ENCODE measurements at regions not wholly inside any gene's neighbourhood (a gene's known extent, or its start where the extent isn't known, plus 50 kb on each side); places are given as distances from the start of the nearest gene placed in this dataset.

DNA sequence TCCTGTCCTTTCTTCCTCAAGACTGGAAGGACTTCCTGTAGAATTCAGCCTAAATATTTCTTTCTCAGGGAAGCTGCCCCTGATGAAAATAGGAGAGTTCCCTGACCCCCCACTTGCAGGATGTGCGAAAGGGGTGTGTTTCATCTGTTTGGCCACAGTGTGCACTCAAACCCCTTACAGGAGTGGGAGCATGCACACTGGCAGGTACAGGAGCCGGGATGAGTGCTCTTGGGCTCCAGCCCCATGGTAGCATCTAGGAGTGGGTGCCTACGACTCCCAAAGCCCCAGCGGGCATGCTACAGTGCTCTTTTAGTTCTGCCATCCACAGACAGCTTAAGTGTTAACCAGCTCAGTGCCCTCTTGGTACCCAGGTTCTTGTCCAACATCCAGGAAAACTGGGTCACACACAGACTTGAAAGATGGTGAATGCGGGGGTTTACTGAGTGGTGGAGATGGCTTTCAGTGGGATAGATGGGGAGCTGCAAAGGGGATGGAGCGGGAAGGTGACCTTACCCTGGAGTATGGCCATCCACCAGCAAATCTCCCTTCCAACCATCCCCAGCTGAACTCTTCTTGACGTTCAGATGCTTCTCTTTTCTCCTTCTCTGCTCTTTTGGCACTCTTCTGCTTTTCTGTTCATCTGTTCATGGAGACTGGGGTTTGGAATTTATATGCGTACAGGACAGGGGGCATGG, 295.0 kb upstream of the NCKAP5 start:
- TF ChIP-seq, protein P1, sequence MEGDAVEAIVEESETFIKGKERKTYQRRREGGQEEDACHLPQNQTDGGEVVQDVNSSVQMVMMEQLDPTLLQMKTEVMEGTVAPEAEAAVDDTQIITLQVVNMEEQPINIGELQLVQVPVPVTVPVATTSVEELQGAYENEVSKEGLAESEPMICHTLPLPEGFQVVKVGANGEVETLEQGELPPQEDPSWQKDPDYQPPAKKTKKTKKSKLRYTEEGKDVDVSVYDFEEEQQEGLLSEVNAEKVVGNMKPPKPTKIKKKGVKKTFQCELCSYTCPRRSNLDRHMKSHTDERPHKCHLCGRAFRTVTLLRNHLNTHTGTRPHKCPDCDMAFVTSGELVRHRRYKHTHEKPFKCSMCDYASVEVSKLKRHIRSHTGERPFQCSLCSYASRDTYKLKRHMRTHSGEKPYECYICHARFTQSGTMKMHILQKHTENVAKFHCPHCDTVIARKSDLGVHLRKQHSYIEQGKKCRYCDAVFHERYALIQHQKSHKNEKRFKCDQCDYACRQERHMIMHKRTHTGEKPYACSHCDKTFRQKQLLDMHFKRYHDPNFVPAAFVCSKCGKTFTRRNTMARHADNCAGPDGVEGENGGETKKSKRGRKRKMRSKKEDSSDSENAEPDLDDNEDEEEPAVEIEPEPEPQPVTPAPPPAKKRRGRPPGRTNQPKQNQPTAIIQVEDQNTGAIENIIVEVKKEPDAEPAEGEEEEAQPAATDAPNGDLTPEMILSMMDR (IDR thresholded peaks at IDR 0.05; ENCODE audit: low read depth, low read length) = no peak
- TF ChIP-seq POLR2A (IDR thresholded peaks at IDR 0.05; ENCODE audit: extremely low read depth, insufficient read length) = no peak
- TF ChIP-seq, protein P2, sequence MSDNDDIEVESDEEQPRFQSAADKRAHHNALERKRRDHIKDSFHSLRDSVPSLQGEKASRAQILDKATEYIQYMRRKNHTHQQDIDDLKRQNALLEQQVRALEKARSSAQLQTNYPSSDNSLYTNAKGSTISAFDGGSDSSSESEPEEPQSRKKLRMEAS (IDR thresholded peaks at IDR 0.05; ENCODE audit: low read depth, low read length) = no peak
- no peak for TF ChIP-seq MYC (IDR thresholded peaks at IDR 0.05; ENCODE audit: low read depth, low read length)
- no peak for DNase-seq (ENCODE audit: low read depth)
- no peak overlapping the region for H3K4me3 ChIP-seq (ENCODE audit: low read depth, low read length)

DNA sequence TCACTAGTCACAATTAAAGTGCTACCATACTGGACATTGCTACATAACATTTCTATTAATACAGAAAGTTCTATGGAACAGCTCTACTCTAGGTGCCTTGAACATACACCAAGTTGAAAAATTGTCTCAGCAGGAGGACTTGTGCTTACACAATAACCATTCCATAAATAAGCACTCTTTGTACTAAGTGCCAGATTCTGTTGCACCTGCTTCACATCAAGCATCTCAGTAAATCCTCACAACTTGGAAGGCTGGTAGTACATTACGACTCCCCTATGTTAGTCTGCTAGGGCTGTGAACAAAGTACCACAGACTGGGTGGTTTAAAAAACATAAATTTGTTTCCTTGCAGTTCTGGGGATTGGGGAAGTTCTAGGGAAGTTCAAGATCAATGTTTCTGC, 296.9 kb upstream of the NCKAP5 start:
- no peak overlapping the region for H3K4me3 ChIP-seq (ENCODE audit: low read depth, low read length)
- no peak for TF ChIP-seq POLR2A (IDR thresholded peaks at IDR 0.05; ENCODE audit: extremely low read depth, insufficient read length)
- TF ChIP-seq, protein P2 (IDR thresholded peaks at IDR 0.05; ENCODE audit: low read depth, low read length) = no peak
- no peak for TF ChIP-seq MYC (IDR thresholded peaks at IDR 0.05; ENCODE audit: low read depth, low read length)
- TF ChIP-seq, protein P1 (IDR thresholded peaks at IDR 0.05; ENCODE audit: low read depth, low read length) = no peak
- DNase-seq (ENCODE audit: low read depth) = no peak

GRCh38 chr2:133867166-133867565, 298.9 kb upstream of the NCKAP5 start:
- TF ChIP-seq MYC (IDR thresholded peaks at IDR 0.05; ENCODE audit: low read depth, low read length) (no peak), POLR2A (IDR thresholded peaks at IDR 0.05; ENCODE audit: extremely low read depth, insufficient read length) (no peak)
- TF ChIP-seq, protein P2 (IDR thresholded peaks at IDR 0.05; ENCODE audit: low read depth, low read length) = no peak
- TF ChIP-seq, protein P1 (IDR thresholded peaks at IDR 0.05; ENCODE audit: low read depth, low read length) = no peak
- H3K4me3 ChIP-seq (ENCODE audit: low read depth, low read length) = no peak overlapping the region
- DNase-seq (ENCODE audit: low read depth) = no peak

- no peak for DNase-seq (ENCODE audit: low read depth)
- TF ChIP-seq MYC (IDR thresholded peaks at IDR 0.05; ENCODE audit: low read depth, low read length) (no peak), POLR2A (IDR thresholded peaks at IDR 0.05; ENCODE audit: extremely low read depth, insufficient read length) (no peak)
- TF ChIP-seq, protein P2 (IDR thresholded peaks at IDR 0.05; ENCODE audit: low read depth, low read length) = no peak
- TF ChIP-seq, protein P1 (IDR thresholded peaks at IDR 0.05; ENCODE audit: low read depth, low read length) = no peak
- no peak overlapping the region for H3K4me3 ChIP-seq (ENCODE audit: low read depth, low read length)
Measured at GRCh38 chr2:133871545-133872209, 303.4 kb upstream of the NCKAP5 start.

DNA sequence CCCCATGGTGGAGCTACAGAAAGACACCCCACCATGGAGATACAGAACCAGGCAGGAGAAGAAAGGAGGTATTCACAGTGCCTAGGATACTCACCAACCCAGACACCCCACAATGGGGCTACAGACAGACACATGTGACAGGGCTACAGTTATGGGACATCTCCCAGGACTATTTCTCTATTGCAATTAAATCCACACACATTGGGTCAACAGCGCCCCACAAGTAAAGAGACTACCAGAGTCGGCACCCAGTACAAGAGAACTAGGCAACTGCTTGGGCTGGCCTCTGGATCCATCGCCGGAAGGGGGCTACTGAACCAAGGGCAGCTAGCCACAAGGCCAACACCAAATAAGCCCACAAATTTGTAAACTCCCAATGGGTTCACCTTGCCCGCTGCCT, 310.1 kb upstream of the NCKAP5 start:
- no peak overlapping the region for H3K4me3 ChIP-seq (ENCODE audit: low read depth, low read length)
- TF ChIP-seq, protein P1 (IDR thresholded peaks at IDR 0.05; ENCODE audit: low read depth, low read length) = no peak
- TF ChIP-seq MYC (IDR thresholded peaks at IDR 0.05; ENCODE audit: low read depth, low read length) = no peak
- no peak for TF ChIP-seq POLR2A (IDR thresholded peaks at IDR 0.05; ENCODE audit: extremely low read depth, insufficient read length)
- TF ChIP-seq, protein P2 (IDR thresholded peaks at IDR 0.05; ENCODE audit: low read depth, low read length) = no peak
- no peak for DNase-seq (ENCODE audit: low read depth)

Measured in NB4 (cell line).